Hematopoietic multipotent progenitor cell (in vitro differentiated cells): ENCODE measurements at regions not wholly inside any gene's neighbourhood (a gene's known extent, or its start where the extent isn't known, plus 50 kb on each side); places are given as distances from the start of the nearest gene placed in this dataset.
A peak's percentile ranks its signal among the peaks of the same experiment; 100 is the strongest.

Source experiments
- DNase-seq, 3 donors: peaks; one replicate each; pipeline ENCODE4 v3.0.0-alpha.2; 2011 to 2015; ENCODE audit warnings: low read depth in 2 of 3, low spot score in 2 of 3

DNA sequence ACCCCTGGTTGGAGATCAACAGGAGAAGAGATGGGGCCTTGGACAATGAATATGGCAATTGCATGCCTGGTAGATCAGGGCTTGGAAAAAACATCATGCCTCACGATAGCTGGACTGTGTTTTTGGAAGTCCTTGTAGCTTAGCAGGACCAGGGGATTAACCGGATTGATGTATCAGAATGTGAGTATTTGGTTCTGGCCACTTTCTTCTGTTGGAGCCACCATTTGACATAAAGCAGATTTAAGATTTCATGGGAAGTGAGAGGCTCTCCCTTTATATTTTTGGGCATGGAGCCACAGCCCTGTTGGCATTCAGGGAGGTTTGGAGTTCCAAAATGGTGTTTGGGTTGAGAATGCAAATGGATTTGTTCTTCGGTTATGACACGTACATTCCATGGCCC is 424.7 kb upstream of the MAF start:
- no peak for DNase-seq

- no peak for DNase-seq
Measured at GRCh38 chr16:80024443-80024842, 423.9 kb upstream of the MAF start.

- DNase-seq = no peak
Measured at GRCh38 chr16:80023865-80024264, 423.3 kb upstream of the MAF start.

DNA sequence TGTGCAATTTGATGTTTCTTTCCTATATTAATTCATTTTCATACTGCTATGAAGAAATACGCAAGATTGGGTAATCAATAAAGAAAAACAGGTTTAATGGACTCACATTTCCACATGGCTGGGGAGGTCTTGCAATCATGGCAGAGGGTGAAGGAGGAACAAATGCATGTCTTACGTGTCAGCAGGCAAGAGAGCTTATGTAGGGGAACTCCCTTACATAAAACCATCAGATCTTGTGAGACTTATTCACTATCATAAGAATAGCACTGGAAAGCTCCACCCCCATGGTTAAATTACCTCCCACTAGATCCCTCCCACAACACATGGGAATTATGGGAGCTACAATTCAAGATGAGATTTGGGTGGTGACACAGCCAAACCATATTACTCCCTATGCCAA is 418.9 kb upstream of the MAF start:
- no peak for DNase-seq

GRCh38 chr16:80018466-80018865 is 417.9 kb upstream of the MAF start:
- no peak for DNase-seq

DNA sequence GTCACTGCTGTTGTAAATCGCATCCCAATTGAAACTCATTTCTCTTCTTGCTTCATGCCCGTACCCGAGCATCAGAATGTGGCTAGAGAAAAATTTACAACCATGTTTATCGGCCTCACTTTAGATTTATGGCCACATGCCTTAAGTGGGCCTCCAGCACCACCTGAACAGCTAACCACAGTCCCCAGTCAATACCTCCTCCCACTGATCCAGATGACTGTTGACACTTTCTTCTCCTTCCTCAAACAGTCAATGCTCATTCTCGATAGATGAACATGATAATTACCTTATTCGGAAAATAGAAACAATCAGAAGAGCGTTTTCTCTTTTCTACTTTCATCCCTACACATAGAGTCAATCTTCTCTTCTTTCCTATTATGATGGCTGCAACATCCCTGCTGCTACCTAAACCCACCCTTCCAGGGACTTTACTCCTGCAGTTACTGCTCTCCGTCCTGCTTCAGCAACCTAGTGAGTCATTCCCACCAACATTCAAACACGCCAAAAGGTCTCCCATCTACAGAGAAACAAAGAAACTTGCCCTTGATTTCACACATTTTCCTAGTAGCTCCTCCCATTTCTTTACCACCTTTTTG is 416.3 kb upstream of the MAF start:
- peak in 1 of 3 donors; percentile 4 for DNase-seq

DNA sequence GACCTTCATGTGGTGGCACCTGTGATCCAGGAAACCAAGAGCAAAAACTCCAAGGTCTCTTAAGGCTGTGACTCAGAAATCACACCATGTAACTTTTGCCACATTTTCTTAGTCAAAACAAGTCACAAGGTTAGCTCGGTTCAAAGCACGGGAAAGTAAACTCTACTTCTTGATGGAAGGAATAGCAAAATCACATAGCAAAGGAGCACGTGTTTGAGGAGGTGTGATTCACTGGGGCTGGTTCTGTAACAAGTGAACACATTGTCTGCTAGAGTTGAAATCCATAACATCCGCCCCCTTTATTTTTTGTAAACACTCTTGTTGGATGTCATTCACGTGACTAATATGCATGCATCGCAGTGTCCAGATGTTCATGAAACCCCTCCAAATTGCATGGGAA is 415.0 kb upstream of the MAF start:
- DNase-seq = no peak

DNA sequence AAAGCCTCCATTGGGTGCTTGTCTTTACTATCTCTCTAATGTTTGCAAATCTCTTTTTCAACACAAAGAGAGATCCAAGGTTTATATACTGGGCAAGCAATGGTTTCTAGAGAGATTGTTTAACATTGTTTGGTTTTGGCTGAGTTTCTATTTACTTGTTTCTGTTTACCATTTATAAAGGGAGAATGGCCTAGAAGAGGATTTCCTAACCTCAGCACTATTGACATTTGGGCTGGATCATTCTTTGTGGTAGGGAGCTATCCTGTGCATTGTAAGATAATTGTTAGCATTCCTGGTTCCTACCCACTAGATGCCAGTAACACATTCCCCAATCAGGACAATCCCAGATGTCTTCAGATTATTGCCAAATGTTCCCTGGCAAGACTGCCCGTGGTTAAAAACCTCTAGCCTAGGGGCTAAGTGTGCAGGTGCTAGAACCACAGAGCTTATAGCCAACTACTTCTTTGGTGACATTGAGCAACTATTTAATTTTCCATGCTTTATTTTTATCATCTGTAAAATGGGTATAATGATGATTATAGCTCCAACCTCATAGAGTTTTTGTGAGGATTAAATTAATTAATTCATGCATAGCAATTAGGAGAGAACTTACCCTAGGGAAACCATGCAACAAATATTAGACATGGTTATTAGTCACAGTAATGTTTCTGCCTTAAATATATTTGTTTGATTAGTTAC is 413.9 kb upstream of the MAF start:
- DNase-seq = no peak

GRCh38 chr16:80012586-80012985 is 412.0 kb upstream of the MAF start:
- DNase-seq = no peak

DNA sequence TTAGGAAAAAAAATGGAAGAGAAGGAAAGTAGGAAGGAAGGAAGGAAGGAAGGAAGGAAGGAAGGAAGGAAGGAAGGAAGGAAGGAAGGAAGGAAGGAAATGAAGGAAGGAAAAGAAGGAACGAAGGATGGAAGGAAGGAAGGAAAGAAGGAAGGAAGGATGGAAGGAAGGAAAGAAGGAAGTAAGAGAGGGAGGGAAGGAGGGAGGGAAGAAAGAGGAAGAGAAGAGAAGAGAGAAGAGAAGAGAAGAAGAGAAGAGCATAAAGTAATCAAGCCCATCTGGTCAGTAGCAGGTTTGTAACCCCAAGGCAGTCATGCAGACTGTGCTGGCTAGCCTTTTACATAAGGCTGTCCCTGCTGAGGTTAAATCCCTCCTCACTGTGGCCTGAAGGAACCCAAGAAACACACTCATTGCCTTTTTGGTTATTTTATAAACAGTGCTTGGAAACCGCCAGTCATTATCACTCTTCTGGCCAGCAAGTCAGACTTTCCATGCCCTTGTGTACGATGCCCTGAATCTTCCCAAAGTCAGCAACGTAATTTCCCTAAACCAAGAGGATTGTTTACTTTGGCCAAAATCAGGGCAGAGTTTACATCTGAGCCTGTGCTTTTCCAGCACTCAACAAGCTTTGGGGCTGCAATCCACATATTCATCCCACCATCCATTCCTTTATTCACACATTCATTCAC is 409.6 kb upstream of the MAF start:
- DNase-seq = no peak

DNA sequence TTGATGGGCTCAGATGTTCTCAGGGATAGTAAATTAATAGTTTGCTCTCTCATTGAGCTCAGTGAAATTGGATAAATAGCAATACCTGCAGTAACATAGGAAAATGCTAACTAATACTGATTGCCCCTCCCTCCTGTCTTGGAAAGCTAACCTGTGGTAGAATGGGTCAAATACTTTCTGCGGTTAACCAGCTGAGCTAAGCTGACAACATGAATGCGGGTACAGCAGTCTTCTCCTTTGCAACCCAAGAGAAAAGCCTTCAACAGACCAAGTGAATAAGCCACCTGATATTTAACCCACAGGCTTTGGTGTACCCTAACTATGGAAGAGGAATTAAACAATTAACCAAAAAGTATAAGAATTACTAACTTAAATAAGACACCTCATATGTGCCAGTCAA is 408.3 kb upstream of the MAF start:
- no peak for DNase-seq

DNA sequence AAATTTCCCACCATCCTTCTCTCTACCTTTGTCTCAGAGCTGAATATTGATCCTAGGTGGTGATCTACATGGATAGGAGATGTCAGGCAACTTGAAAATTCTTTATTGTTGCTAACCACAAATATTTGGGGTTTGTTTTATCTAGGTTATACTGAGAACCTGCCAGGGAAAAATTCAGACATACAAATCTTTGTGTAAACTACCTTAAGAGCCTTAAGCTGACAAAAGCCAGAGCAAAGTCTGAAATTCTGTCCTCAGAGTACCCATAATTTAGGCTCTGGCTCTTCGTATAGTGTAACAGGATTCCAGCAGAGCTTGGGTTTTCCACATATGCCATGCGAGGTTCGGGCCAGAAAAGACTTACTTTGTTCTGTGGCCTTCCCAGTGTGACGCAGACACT is 406.7 kb upstream of the MAF start:
- no peak for DNase-seq

GRCh38 chr16:80006241-80007215 is 406.0 kb upstream of the MAF start:
- no peak for DNase-seq

DNA sequence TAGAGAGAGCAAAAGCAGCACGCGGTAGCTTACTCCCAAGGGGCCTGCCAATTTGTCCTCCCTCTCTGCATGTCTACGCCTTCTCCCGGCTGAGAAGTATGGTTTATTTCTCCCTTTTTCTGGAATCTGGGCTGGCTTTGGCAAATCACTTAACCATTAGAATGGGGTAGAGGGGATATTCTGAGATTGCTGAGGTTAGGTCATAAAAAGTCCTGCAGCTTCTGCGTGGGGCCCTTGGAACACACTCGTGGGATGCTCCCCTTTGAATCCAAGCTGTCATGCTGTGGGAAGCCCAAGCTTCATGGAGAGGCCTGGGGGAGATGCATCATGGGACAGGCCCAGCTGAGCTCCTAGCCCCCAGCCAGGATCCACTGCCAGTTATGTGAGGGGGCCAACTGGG is 403.6 kb upstream of the MAF start:
- DNase-seq = no peak

- no peak for DNase-seq
Measured at GRCh38 chr16:80002261-80002660, 401.7 kb upstream of the MAF start.

DNA sequence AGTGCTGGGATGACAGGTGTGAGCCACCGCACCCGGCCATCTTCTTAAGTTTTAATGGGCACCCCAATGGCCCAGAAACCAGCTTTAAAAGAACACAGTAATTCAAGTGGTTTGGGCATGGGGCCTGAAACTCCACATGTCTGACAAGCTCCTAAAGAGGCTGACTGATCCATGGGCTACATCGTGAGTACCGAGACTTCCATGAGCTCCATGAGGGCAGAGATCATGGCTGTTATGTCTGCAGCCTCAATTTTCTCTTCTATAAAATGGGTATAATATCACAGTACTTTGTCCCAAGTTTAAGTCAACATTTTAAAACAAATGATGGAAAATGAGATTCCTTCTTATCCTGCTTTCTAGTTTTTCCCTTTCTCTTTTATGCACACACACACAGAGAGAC is 397.6 kb upstream of the MAF start:
- no peak for DNase-seq

DNA sequence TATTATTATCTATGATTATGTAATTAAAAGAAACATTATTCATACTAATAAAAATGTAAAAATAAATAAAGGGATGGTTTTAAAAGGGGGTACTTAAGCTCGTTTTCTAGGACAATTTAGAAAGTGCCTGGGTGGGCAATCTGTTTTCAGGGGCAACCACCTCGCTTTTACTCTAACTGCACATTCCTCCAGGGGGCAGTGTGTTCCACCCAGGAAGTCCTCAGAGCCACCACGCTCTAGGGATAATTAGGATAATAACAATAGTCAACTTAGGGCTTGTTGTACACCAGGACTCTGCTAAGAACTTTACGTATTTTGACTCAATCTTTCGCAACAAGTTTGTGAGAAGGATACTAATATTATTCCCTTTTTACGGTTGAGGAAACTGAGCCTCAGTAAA is 396.7 kb upstream of the MAF start:
- peak in 1 of 3 donors; percentile 5 for DNase-seq

GRCh38 chr16:79996321-79996720 is 395.8 kb upstream of the MAF start:
- DNase-seq = no peak

- no peak for DNase-seq
Measured at GRCh38 chr16:79995315-79995714, 394.8 kb upstream of the MAF start.

GRCh38 chr16:79994418-79994817 is 393.9 kb upstream of the MAF start:
- no peak for DNase-seq

DNA sequence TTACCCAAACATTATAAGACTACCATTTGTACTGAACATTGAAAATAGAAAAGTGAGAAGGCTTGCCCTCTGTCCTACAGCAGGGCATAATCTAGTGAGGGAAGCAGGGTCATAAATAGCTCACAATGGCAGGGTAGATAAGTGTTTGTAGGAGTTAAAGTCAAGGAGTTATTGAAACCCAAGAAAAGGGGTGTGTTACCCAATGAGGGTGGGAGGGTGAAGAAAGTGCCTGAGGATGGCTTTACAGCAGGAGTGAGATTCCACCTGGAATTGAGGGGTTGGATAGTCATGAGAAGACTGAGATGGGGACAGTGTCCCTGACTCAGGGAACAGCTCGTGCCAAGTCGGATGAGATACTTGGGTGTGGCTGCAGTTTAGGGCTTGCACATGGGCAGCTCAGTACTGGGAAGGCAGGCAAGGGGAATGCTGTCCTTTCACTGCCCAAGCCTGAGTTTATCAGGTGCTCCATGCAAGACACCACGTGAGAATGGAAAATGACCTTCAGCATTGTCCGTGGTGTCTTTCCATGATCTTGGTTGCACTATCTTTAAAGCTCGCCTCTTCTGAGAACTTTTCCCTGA is 393.2 kb upstream of the MAF start:
- DNase-seq = no peak
